WTC11 (cell line): ENCODE measurements at regions not wholly inside any gene's neighbourhood (a gene's known extent, or its start where the extent isn't known, plus 50 kb on each side); places are given as distances from the start of the nearest gene placed in this dataset.

ENCODE experiments used
- ATAC-seq: fragments of 200-7000 bp; cut with Tn5 transposase; 2 replicates; pipeline ENCODE4 v1.10.0; 2021; ENCODE audit warnings: mild to moderate bottlenecking, moderate library complexity
- CTCF ChIA-PET: fragments of 300-600 bp; sonication (Branson Sonifier 250); formaldehyde crosslinking; loops from one replicate; lab custom pipeline; 2021; ENCODE audit warnings: antibody characterized with exemption; lab: Charles Lee
- POLR2A ChIA-PET: fragments of 350-600 bp; sonication (Branson Sonifier 250); formaldehyde crosslinking; loops from one replicate; lab custom pipeline; 2021; ENCODE audit warnings: antibody characterized with exemption; lab: Charles Lee
- DNase-seq: peaks from one replicate; pipeline ENCODE4 v3.0.0; 2021; ENCODE audit warnings: low spot score
- H3K27ac Mint-ChIP-seq: 2 replicates; pipeline ENCODE4 v1.8.0; 2021; ENCODE audit warnings: mixed read lengths
- H3K27me3 Mint-ChIP-seq: 2 replicates; pipeline ENCODE4 v1.8.0; 2021; ENCODE audit warnings: low read depth, mild to moderate bottlenecking, moderate library complexity, mixed read lengths
- H3K36me3 Mint-ChIP-seq: 2 replicates; pipeline ENCODE4 v1.8.0; 2021; ENCODE audit warnings: mixed read lengths
- H3K4me1 Mint-ChIP-seq: 2 replicates; pipeline ENCODE4 v1.8.0; 2022; ENCODE audit warnings: mixed read lengths
- H3K4me3 Mint-ChIP-seq: 2 replicates; pipeline ENCODE4 v1.8.0; 2021; ENCODE audit warnings: mild to moderate bottlenecking, moderate library complexity, mixed read lengths
- H3K9me3 Mint-ChIP-seq: 2 replicates; pipeline ENCODE4 v1.8.0; 2021; ENCODE audit warnings: mixed read lengths
- AFF4 ChIP-seq: sonication (generic); formaldehyde crosslinking; IDR thresholded peaks from 2 replicates; pipeline ENCODE4 v1.8.1; 2023; ENCODE audit warnings: mild to moderate bottlenecking, missing genetic modification reagents, borderline replicate concordance
- ATF2 ChIP-seq: sonication (generic); formaldehyde crosslinking; IDR thresholded peaks from 2 replicates; pipeline ENCODE4 v1.8.1; 2022; ENCODE audit warnings: low read depth, missing genetic modification reagents, borderline replicate concordance
- ATF3 ChIP-seq: sonication (generic); formaldehyde crosslinking; conservative IDR thresholded peaks from 2 replicates; pipeline ENCODE4 v1.8.1; 2022; ENCODE audit warnings: mild to moderate bottlenecking, missing genetic modification reagents
- CREB1 ChIP-seq: sonication (generic); formaldehyde crosslinking; IDR thresholded peaks from 2 replicates; pipeline ENCODE4 v1.8.0; 2023; ENCODE audit warnings: mild to moderate bottlenecking, missing genetic modification reagents
- CTCF ChIP-seq: fragments of 200-600 bp; IDR thresholded peaks from 2 replicates; pipeline ENCODE4 v1.8.0; 2022; ENCODE audit warnings: antibody characterized with exemption
- E2F5 ChIP-seq: sonication (generic); formaldehyde crosslinking; IDR thresholded peaks from 2 replicates; pipeline ENCODE4 v1.8.1; 2022; ENCODE audit warnings: mild to moderate bottlenecking, moderate library complexity, missing genetic modification reagents
- EMX1 ChIP-seq: fragments of 250-450 bp; sonication (Bioruptor Pico); IDR thresholded peaks from 2 replicates; pipeline ENCODE4 v1.8.0; 2021; ENCODE audit warnings: mild to moderate bottlenecking
- ETV6 ChIP-seq: sonication (generic); formaldehyde crosslinking; IDR thresholded peaks from 2 replicates; pipeline ENCODE4 v1.8.1; 2022; ENCODE audit warnings: mild to moderate bottlenecking, missing genetic modification reagents
- GTF2I ChIP-seq: fragments of 250-450 bp; sonication (Bioruptor Pico); conservative IDR thresholded peaks from 2 replicates; pipeline ENCODE4 v1.4.0; 2021; ENCODE audit warnings: mild to moderate bottlenecking
- HMGA2 ChIP-seq: fragments of 250-450 bp; sonication (Bioruptor Pico); IDR thresholded peaks from 2 replicates; pipeline ENCODE4 v1.4.0; 2021; ENCODE audit warnings: mild to moderate bottlenecking, moderate library complexity
- JUN ChIP-seq: sonication (generic); formaldehyde crosslinking; IDR thresholded peaks from 2 replicates; pipeline ENCODE4 v1.8.0; 2023; ENCODE audit warnings: mild to moderate bottlenecking, missing genetic modification reagents
- NFE2L1 ChIP-seq: sonication (generic); formaldehyde crosslinking; IDR thresholded peaks from 2 replicates; pipeline ENCODE4 v1.8.1; 2023; ENCODE audit warnings: missing genetic modification reagents
- NR3C1 ChIP-seq: sonication (generic); formaldehyde crosslinking; conservative IDR thresholded peaks from 2 replicates; pipeline ENCODE4 v1.8.1; 2023; ENCODE audit warnings: low read depth, mild to moderate bottlenecking, missing genetic modification reagents
- RELA ChIP-seq: sonication (generic); formaldehyde crosslinking; IDR thresholded peaks from 2 replicates; pipeline ENCODE4 v1.8.1; 2022; ENCODE audit warnings: missing genetic modification reagents, mild to moderate bottlenecking, borderline replicate concordance
- SOX15 ChIP-seq: fragments of 250-450 bp; sonication (Bioruptor Pico); IDR thresholded peaks from 2 replicates; pipeline ENCODE4 v1.9.0; 2021; ENCODE audit warnings: mild to moderate bottlenecking
- SP1 ChIP-seq: sonication (generic); formaldehyde crosslinking; conservative IDR thresholded peaks from 2 replicates; pipeline ENCODE4 v1.8.1; 2022; ENCODE audit warnings: missing genetic modification reagents
- TEAD4 ChIP-seq: sonication (generic); formaldehyde crosslinking; IDR thresholded peaks from 2 replicates; pipeline ENCODE4 v1.8.0; 2022; ENCODE audit warnings: mild to moderate bottlenecking, missing genetic modification reagents
- ZBTB21 ChIP-seq: sonication (generic); formaldehyde crosslinking; IDR thresholded peaks from 2 replicates; pipeline ENCODE4 v1.8.1; 2023; ENCODE audit warnings: mild to moderate bottlenecking, missing genetic modification reagents, borderline replicate concordance
- ZNF138 ChIP-seq: sonication (generic); formaldehyde crosslinking; conservative IDR thresholded peaks from 2 replicates; pipeline ENCODE4 v1.8.1; 2022; ENCODE audit warnings: mild to moderate bottlenecking, moderate library complexity, missing genetic modification reagents
- ZNF263 ChIP-seq: sonication (generic); formaldehyde crosslinking; IDR thresholded peaks from 2 replicates; pipeline ENCODE4 v1.8.1; 2022; ENCODE audit warnings: low read depth, mild to moderate bottlenecking, moderate library complexity, missing genetic modification reagents
- ZNF396 ChIP-seq: fragments of 250-450 bp; sonication (Bioruptor Pico); IDR thresholded peaks from 2 replicates; pipeline ENCODE4 v1.8.0; 2021; ENCODE audit warnings: mild to moderate bottlenecking, moderate library complexity, borderline replicate concordance
- ZNF416 ChIP-seq: fragments of 250-450 bp; sonication (Bioruptor Pico); IDR thresholded peaks from 2 replicates; pipeline ENCODE4 v1.9.0; 2021; ENCODE audit warnings: mild to moderate bottlenecking, inconsistent platforms
- ZNF512 ChIP-seq: sonication (generic); formaldehyde crosslinking; IDR thresholded peaks from 2 replicates; pipeline ENCODE4 v1.8.1; 2022; ENCODE audit warnings: missing genetic modification reagents, borderline replicate concordance

- no peak for DNase-seq
- CTCF ChIA-PET = interaction anchor here (1.2 to 2.5 kb wide), 2 partner anchors 18 to 93 kb away, joined by 3 to 9 read pairs; no protein-coding TSS in a partner anchor
- Mint-ChIP-seq H3K9me3 (peaks cover 8% of the 10 kb centered on the region; the same call in 1 of the 2 replicates), H3K27ac (no peak overlapping the region), H3K4me1 (peaks cover 21% of the 10 kb centered on the region), H3K36me3 (no peaks in the 10 kb centered on the region), H3K4me3 (no peak overlapping the region), H3K27me3 (peaks cover 16% of the 10 kb centered on the region)
- POLR2A ChIA-PET = no interaction called here
- TF ChIP-seq NFE2L1 = no peak
- TF ChIP-seq GTF2I (CRISPR knock-in tag) = no peak
- TF ChIP-seq JUN = no peak
- TF ChIP-seq ZBTB21 (CRISPR knock-in tag) = no peak
- TF ChIP-seq NR3C1 (CRISPR knock-in tag) = no peak
- TF ChIP-seq ZNF416 (CRISPR knock-in tag) = no peak
- no peak for TF ChIP-seq HMGA2 (CRISPR knock-in tag)
- TF ChIP-seq ATF2 = no peak
- no peak for TF ChIP-seq SP1 (CRISPR knock-in tag)
- TF ChIP-seq CTCF = no peak
- TF ChIP-seq CREB1 (CRISPR knock-in tag) = no peak
- TF ChIP-seq AFF4 = no peak
- TF ChIP-seq ZNF138 (CRISPR knock-in tag) = no peak
- TF ChIP-seq E2F5 (CRISPR knock-in tag) = no peak
- no peak for TF ChIP-seq EMX1 (CRISPR knock-in tag)
- ATAC-seq = no peak
Measured at GRCh38 chr10:63884426-63884825, 363.2 kb downstream of the REEP3 start.

GRCh38 chr10:63885156-63885555 lies 364.0 kb downstream of the REEP3 start:
- ChIA-PET CTCF (interaction anchor here (0.8 to 3.0 kb wide), 4 partner anchors 16 to 92 kb away, joined by 3 to 19 read pairs (median 4); no protein-coding TSS in a partner anchor), POLR2A (no interaction called here)
- Mint-ChIP-seq H3K36me3 (no peaks in the 10 kb centered on the region), H3K9me3 (peaks cover 8% of the 10 kb centered on the region; the same call in 1 of the 2 replicates), H3K27me3 (peaks cover 16% of the 10 kb centered on the region), H3K27ac (no peak overlapping the region), H3K4me1 (peaks cover 26% of the 10 kb centered on the region), H3K4me3 (no peak overlapping the region)
- ATAC-seq (no peak), DNase-seq (no peak)
- TF ChIP-seq ZBTB21 (CRISPR knock-in tag) (no peak), ATF3 (CRISPR knock-in tag) (no peak), TEAD4 (no peak), AFF4 (no peak), RELA (no peak), EMX1 (CRISPR knock-in tag) (no peak), ZNF512 (no peak), ETV6 (CRISPR knock-in tag) (no peak), ZNF263 (CRISPR knock-in tag) (no peak), ZNF396 (CRISPR knock-in tag) (no peak), SOX15 (CRISPR knock-in tag) (no peak)
